ENCODE measurements at regions not wholly inside any gene's neighbourhood (a gene's known extent, or its start where the extent isn't known, plus 50 kb on each side); places are given as distances from the start of the nearest gene placed in this dataset.

DNA sequence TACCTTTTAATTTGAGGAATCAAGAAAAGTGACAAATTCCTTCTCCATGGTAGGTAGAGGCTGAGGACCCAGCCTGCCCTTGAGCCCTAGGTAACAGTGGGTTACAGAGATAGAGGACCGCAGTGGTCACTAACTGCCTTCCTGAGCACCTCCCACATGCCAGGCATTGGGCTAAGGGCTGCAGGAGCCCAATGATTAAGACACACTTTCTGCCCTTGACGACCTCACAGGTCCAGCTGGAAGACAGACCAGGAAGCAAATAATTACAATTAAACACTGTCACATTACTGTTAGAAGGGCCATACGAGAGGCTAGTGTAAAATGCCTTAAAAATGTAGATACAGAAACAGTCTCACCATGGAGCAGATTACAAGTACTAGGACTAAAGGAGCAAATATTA lies 156.8 kb upstream of the NFE2L3 start:
- Histone ChIP-seq H3K4me3 (replicated peaks in 1 of 3; ENCODE audit: insufficient read depth in 1 of 3, low read depth in 1 of 3, low read length in 3 of 3) (no peak overlapping the region), H2AFZ (ENCODE audit: low read depth, low read length) (no peak overlapping the region), H3K4me1 (ENCODE audit: control insufficient read depth, extremely low read depth, insufficient read depth, low read length) (no peaks in the 10 kb centered on the region), H3K36me3 (ENCODE audit: control insufficient read depth in 2 of 2, extremely low read depth in 1 of 2, insufficient read depth in 2 of 2, low read length in 2 of 2) (no peaks in the 10 kb centered on the region), H3K79me2 (ENCODE audit: control insufficient read depth, insufficient read depth, low read length) (no peaks in the 10 kb centered on the region), H3K9me3 (replicated peaks; ENCODE audit: control insufficient read depth, insufficient read depth, low read length) (no peaks in the 10 kb centered on the region), H3K4me2 (ENCODE audit: insufficient read depth, low read length) (no peak overlapping the region), H3K27ac (ENCODE audit: insufficient read depth, low read depth, low read length) (no peak overlapping the region), H3K9ac (replicated peaks; ENCODE audit: extremely low read depth, insufficient read depth, low read length) (no peak overlapping the region), H3K27me3 (ENCODE audit: control insufficient read depth in 2 of 2, insufficient read depth in 2 of 2, low read length in 2 of 2) (no peaks in the 10 kb centered on the region), H4K20me1 (replicated peaks; ENCODE audit: control insufficient read depth, extremely low read depth, insufficient read depth, low read length) (no peaks in the 10 kb centered on the region), H3K9me1 (replicated peaks; ENCODE audit: control insufficient read depth, extremely low read depth, insufficient read depth, low read length) (no peaks in the 10 kb centered on the region)
- FAIRE-seq: no peak
- intact Hi-C loops (cut with micrococcal nuclease) (loop anchor here (5.0 kb wide), 1 partner anchor 67 kb away; no protein-coding TSS in a partner anchor), dilution Hi-C loops (cut with MboI; ENCODE audit: extremely low pct_ligation_motif_present, low sequenced_read_pairs) (no loop called here)
- no peak for DNase-seq (ENCODE audit: low read depth, low spot score)
- ChIA-PET CTCF (interaction anchor here (1.6 kb wide), 1 partner anchor 10 kb away, joined by 3 read pairs; no protein-coding TSS in a partner anchor), POLR2A (no interaction called here)
- BruUV-seq (replicated peaks): no TSS peak
- TF ChIP-seq, protein P1, sequence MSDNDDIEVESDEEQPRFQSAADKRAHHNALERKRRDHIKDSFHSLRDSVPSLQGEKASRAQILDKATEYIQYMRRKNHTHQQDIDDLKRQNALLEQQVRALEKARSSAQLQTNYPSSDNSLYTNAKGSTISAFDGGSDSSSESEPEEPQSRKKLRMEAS (IDR thresholded peaks at IDR 0.05; ENCODE audit: insufficient read depth, insufficient read length): no peak
- TF ChIP-seq GATA2 (IDR thresholded peaks at IDR 0.05; ENCODE audit: insufficient read depth, insufficient read length, low read depth, low read length) (no peak), JUN (IDR thresholded peaks at IDR 0.05; ENCODE audit: borderline replicate concordance, insufficient read depth, insufficient read length, low read depth) (no peak), POLR2A (IDR thresholded peaks at IDR 0.05; ENCODE audit: low read depth, low read length) (no peak), FOS (IDR thresholded peaks at IDR 0.05; ENCODE audit: borderline replicate concordance, insufficient read depth, low read length) (no peak), MYC (IDR thresholded peaks at IDR 0.05; ENCODE audit: low read depth, low read length) (no peak), EZH2 (IDR thresholded peaks at IDR 0.05; ENCODE audit: borderline replicate concordance, low read depth, low read length, severe bottlenecking) (no peak), POLR2AphosphoS5 (IDR thresholded peaks at IDR 0.05; ENCODE audit: insufficient read depth, low read depth, low read length) (no peak)
- TF ChIP-seq, protein P2, sequence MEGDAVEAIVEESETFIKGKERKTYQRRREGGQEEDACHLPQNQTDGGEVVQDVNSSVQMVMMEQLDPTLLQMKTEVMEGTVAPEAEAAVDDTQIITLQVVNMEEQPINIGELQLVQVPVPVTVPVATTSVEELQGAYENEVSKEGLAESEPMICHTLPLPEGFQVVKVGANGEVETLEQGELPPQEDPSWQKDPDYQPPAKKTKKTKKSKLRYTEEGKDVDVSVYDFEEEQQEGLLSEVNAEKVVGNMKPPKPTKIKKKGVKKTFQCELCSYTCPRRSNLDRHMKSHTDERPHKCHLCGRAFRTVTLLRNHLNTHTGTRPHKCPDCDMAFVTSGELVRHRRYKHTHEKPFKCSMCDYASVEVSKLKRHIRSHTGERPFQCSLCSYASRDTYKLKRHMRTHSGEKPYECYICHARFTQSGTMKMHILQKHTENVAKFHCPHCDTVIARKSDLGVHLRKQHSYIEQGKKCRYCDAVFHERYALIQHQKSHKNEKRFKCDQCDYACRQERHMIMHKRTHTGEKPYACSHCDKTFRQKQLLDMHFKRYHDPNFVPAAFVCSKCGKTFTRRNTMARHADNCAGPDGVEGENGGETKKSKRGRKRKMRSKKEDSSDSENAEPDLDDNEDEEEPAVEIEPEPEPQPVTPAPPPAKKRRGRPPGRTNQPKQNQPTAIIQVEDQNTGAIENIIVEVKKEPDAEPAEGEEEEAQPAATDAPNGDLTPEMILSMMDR (IDR thresholded peaks at IDR 0.05; ENCODE audit: extremely low read depth in 1 of 2, insufficient read depth in 1 of 2, low read depth in 1 of 2, low read length in 2 of 2): no peak
